Endothelial cell of umbilical vein (primary cell): ENCODE measurements at regions not wholly inside any gene's neighbourhood (a gene's known extent, or its start where the extent isn't known, plus 50 kb on each side); places are given as distances from the start of the nearest gene placed in this dataset.

Source experiments
- BruUV-seq: library from RNA; stranded (reverse); fragments of 400-500 nt; replicated peaks from 2 replicates; lab custom pipeline; 2021; lab: Mats Ljungman, UMichigan
- CTCF ChIA-PET: fragments of 300-600, 350-600 bp; sonication (Branson Sonifier 250); formaldehyde crosslinking; loops from one replicate; lab custom pipeline; 2021; ENCODE audit warnings: antibody characterized with exemption, inconsistent platforms; lab: Charles Lee
- POLR2A ChIA-PET: fragments of 300-600, 350-600 bp; sonication (Branson Sonifier 250); formaldehyde crosslinking; loops from one replicate; lab custom pipeline; 2021; ENCODE audit warnings: antibody characterized with exemption, inconsistent platforms; lab: Charles Lee
- DNase-seq: peaks from one replicate; pipeline ENCODE4 v3.0.0-alpha.2; 2011; ENCODE audit warnings: low read depth, low spot score
- FAIRE-seq: peaks from 2 replicates; lab custom pipeline; 2011; peaks lifted over from hg19 to GRCh38; lab: Jason Lieb, UNC
- H2AFZ ChIP-seq: 2 replicates; pipeline ENCODE4 v1.6.0; 2012; ENCODE audit warnings: low read depth, low read length, control low read depth, inconsistent platforms
- H3K27ac ChIP-seq: 2 replicates; pipeline ENCODE4 v1.5.1; 2011; ENCODE audit warnings: low read depth, mild to moderate bottlenecking, control low read depth, low read length, moderate library complexity; ENCODE audit not compliant: insufficient read depth
- H3K27me3 ChIP-seq, 2 experiments: 2 replicates each; pipeline versions ENCODE4 v1.6.0 to v1.6.1; 2011; ENCODE audit warnings: low read length in 2 of 2, mixed read lengths in 1 of 2; ENCODE audit not compliant: control insufficient read depth in 2 of 2, insufficient read depth in 2 of 2
- H3K36me3 ChIP-seq, 2 experiments: 2 replicates in 1 of 2; 3 replicates in 1 of 2; pipeline ENCODE4 v1.5.1; 2011; ENCODE audit warnings: low read length in 2 of 2, mild to moderate bottlenecking in 1 of 2, moderate library complexity in 1 of 2; ENCODE audit not compliant: control insufficient read depth in 2 of 2, insufficient read depth in 2 of 2; ENCODE audit errors: extremely low read depth in 1 of 2
- H3K4me1 ChIP-seq: 3 replicates; pipeline ENCODE4 v1.5.1; 2011; ENCODE audit warnings: mild to moderate bottlenecking, low read length; ENCODE audit not compliant: control insufficient read depth, insufficient read depth; ENCODE audit errors: extremely low read depth
- H3K4me2 ChIP-seq: 2 replicates; pipeline ENCODE4 v1.6.1; 2011; ENCODE audit warnings: low read length, control low read depth, mixed read lengths; ENCODE audit not compliant: insufficient read depth
- H3K4me3 ChIP-seq, 3 experiments: fragments of 200-600 bp in 1 of 3; sonication (generic), shearing (Covaris generic) in 1 of 3; replicated peaks in 1 of 3; 2 replicates each; pipeline ENCODE4 v1.5.1; 2011 to 2016; ENCODE audit warnings: control low read depth in 3 of 3, low read length in 3 of 3, mild to moderate bottlenecking in 2 of 3, inconsistent platforms in 1 of 3, low read depth in 1 of 3, moderate library complexity in 1 of 3; ENCODE audit not compliant: insufficient read depth in 1 of 3
- H3K79me2 ChIP-seq: 2 replicates; pipeline ENCODE4 v1.6.0; 2012; ENCODE audit warnings: low read length, inconsistent platforms; ENCODE audit not compliant: control insufficient read depth, insufficient read depth
- H3K9ac ChIP-seq: replicated peaks from 2 replicates; pipeline ENCODE3; 2011; ENCODE audit warnings: low read length, control low read depth; ENCODE audit not compliant: insufficient read depth; ENCODE audit errors: extremely low read depth
- H3K9me1 ChIP-seq: replicated peaks from 3 replicates; pipeline ENCODE4 v1.6.0; 2011; ENCODE audit warnings: mild to moderate bottlenecking, low read length; ENCODE audit not compliant: control insufficient read depth, insufficient read depth; ENCODE audit errors: extremely low read depth
- H3K9me3 ChIP-seq: replicated peaks from 2 replicates; pipeline ENCODE4 v1.5.1; 2012; ENCODE audit warnings: low read length, inconsistent platforms; ENCODE audit not compliant: control insufficient read depth, insufficient read depth
- H4K20me1 ChIP-seq: replicated peaks from 2 replicates; pipeline ENCODE3; 2011; ENCODE audit warnings: mild to moderate bottlenecking, low read length; ENCODE audit not compliant: control insufficient read depth, insufficient read depth; ENCODE audit errors: extremely low read depth
- EZH2 ChIP-seq: IDR thresholded peaks from 2 replicates; pipeline ENCODE4 v1.6.1; 2012; ENCODE audit warnings: borderline replicate concordance, low read depth, mild to moderate bottlenecking, moderate library complexity, low read length, inconsistent platforms; ENCODE audit not compliant: severe bottlenecking
- GATA2 ChIP-seq: IDR thresholded peaks from 2 replicates; pipeline ENCODE4 v1.7.0; 2011; ENCODE audit warnings: low read depth, mild to moderate bottlenecking, moderate library complexity, mixed read lengths, low read length; ENCODE audit not compliant: insufficient read length, insufficient read depth
- JUN ChIP-seq: IDR thresholded peaks from 2 replicates; pipeline ENCODE4 v1.6.1; 2011; ENCODE audit warnings: borderline replicate concordance, low read depth; ENCODE audit not compliant: insufficient read length, insufficient read depth
- MYC ChIP-seq: IDR thresholded peaks from one replicate; pipeline ENCODE4 v1.6.1; 2011; ENCODE audit warnings: mild to moderate bottlenecking, low read depth, low read length
- POLR2A ChIP-seq: IDR thresholded peaks from 2 replicates; pipeline ENCODE4 v1.6.1; 2012; ENCODE audit warnings: low read depth, mild to moderate bottlenecking, control low read depth, low read length
- POLR2AphosphoS5 ChIP-seq: IDR thresholded peaks from 2 replicates; pipeline ENCODE4 v1.6.1; 2012; ENCODE audit warnings: low read depth, mild to moderate bottlenecking, control low read depth, low read length, moderate library complexity; ENCODE audit not compliant: insufficient read depth
- dilution Hi-C: fragments of 300-500 bp; cut with MboI; formaldehyde crosslinking; loops from one replicate; pipeline ENCODE4 v1.15.0; 2019; ENCODE audit warnings: low sequenced_read_pairs; ENCODE audit not compliant: extremely low pct_ligation_motif_present
- intact Hi-C: fragments of 100-400 bp; cut with micrococcal nuclease; formaldehyde crosslinking; loops from one replicate; pipeline ENCODE4 v1.10.0; 2022
- TF ChIP-seq, protein P1 (sequence below): IDR thresholded peaks from 2 replicates; pipeline ENCODE4 v1.6.1; 2011; ENCODE audit not compliant: insufficient read depth, insufficient read length
- TF ChIP-seq, protein P2 (sequence below), 2 donors: IDR thresholded peaks; 1 replicate in 1 of 2; 2 replicates in 1 of 2; pipeline ENCODE4 v1.5.1; 2011; ENCODE audit warnings: low read length in 2 of 2, mild to moderate bottlenecking in 2 of 2, moderate library complexity in 2 of 2, control low read depth in 1 of 2, inconsistent platforms in 1 of 2, low read depth in 1 of 2; ENCODE audit not compliant: insufficient read depth in 1 of 2; ENCODE audit errors: extremely low read depth in 1 of 2

DNA sequence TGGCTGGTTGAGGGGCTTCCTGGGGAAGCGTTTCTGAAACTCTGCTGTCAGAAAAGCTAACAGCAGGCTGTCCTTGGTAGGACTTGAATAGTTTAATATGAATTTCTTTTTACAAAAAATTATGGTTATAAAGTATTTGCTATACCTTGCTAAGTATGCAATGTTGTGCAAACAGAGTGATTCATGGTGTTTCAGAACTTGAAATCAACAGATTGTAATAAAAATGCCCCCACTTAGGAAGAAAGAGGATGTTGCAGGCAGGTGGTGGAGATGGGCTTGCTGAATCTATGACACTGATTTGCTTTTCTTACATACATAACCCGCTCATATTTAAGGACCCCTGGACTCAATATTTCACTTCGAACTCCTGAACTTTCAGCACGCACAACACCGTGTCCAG is 211.6 kb downstream of the THBS2 start:
- no peaks in the 10 kb centered on the region for H3K27me3 ChIP-seq
- ChIA-PET CTCF (no interaction called here), POLR2A (no interaction called here)
- dilution Hi-C loops: no loop called here
- H3K4me2 ChIP-seq: no peak overlapping the region
- DNase-seq (no peak), FAIRE-seq (no peak)
- no peaks in the 10 kb centered on the region for H3K4me1 ChIP-seq
- intact Hi-C loops: no loop called here
- TF ChIP-seq GATA2: no peak
- no peak for TF ChIP-seq MYC
- TF ChIP-seq, protein P1, sequence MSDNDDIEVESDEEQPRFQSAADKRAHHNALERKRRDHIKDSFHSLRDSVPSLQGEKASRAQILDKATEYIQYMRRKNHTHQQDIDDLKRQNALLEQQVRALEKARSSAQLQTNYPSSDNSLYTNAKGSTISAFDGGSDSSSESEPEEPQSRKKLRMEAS: no peak
- no peak for TF ChIP-seq JUN
- no peak for TF ChIP-seq POLR2A
- no peak for TF ChIP-seq POLR2AphosphoS5
- TF ChIP-seq, protein P2, sequence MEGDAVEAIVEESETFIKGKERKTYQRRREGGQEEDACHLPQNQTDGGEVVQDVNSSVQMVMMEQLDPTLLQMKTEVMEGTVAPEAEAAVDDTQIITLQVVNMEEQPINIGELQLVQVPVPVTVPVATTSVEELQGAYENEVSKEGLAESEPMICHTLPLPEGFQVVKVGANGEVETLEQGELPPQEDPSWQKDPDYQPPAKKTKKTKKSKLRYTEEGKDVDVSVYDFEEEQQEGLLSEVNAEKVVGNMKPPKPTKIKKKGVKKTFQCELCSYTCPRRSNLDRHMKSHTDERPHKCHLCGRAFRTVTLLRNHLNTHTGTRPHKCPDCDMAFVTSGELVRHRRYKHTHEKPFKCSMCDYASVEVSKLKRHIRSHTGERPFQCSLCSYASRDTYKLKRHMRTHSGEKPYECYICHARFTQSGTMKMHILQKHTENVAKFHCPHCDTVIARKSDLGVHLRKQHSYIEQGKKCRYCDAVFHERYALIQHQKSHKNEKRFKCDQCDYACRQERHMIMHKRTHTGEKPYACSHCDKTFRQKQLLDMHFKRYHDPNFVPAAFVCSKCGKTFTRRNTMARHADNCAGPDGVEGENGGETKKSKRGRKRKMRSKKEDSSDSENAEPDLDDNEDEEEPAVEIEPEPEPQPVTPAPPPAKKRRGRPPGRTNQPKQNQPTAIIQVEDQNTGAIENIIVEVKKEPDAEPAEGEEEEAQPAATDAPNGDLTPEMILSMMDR (IDR thresholded peaks at IDR 0.05; ENCODE audit: extremely low read depth in 1 of 2, insufficient read depth in 1 of 2, low read depth in 1 of 2, low read length in 2 of 2): no peak
- no peak overlapping the region for H3K9ac ChIP-seq
- no TSS peak for BruUV-seq
- H3K27ac ChIP-seq: no peak overlapping the region
- H3K36me3 ChIP-seq: no peaks in the 10 kb centered on the region
- no peaks in the 10 kb centered on the region for H3K9me3 ChIP-seq
- H3K9me1 ChIP-seq: no peaks in the 10 kb centered on the region
- no peak overlapping the region for H2AFZ ChIP-seq
- no peaks in the 10 kb centered on the region for H3K79me2 ChIP-seq
- no peak overlapping the region for H3K4me3 ChIP-seq
- H4K20me1 ChIP-seq: no peaks in the 10 kb centered on the region

DNA sequence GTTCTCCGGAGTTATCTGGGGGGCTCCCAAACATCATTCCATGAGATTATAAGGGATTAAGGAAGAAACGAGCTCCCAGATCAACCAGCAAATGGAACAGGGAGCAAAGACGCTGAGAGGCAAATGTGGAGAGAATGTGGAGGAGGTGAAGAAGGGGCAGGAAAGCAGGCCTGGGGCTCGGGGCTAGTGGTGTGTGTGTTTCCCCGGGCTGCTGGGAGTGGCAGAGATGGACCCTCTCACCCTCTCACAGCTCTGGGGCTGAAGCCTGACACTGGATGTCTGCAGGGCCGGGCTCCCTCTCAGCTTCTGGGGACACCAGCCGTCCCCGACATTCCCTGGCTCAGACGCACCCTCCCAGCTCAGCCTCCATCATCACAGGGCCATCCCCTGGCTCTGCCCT is 212.6 kb downstream of the THBS2 start:
- no peak for DNase-seq
- Histone ChIP-seq H4K20me1 (no peaks in the 10 kb centered on the region), H3K4me2 (no peak overlapping the region), H3K4me3 (no peak overlapping the region), H3K9ac (no peak overlapping the region), H3K9me1 (no peaks in the 10 kb centered on the region), H3K79me2 (no peaks in the 10 kb centered on the region), H3K27me3 (no peaks in the 10 kb centered on the region), H2AFZ (no peak overlapping the region), H3K4me1 (no peaks in the 10 kb centered on the region), H3K27ac (no peak overlapping the region), H3K9me3 (no peaks in the 10 kb centered on the region), H3K36me3 (no peaks in the 10 kb centered on the region)
- intact Hi-C loops: no loop called here
- dilution Hi-C loops: no loop called here
- ChIA-PET POLR2A (no interaction called here), CTCF (no interaction called here)
- TF ChIP-seq EZH2: no peak
- TF ChIP-seq, protein P2 (IDR thresholded peaks at IDR 0.05; ENCODE audit: extremely low read depth in 1 of 2, insufficient read depth in 1 of 2, low read depth in 1 of 2, low read length in 2 of 2): no peak
- TF ChIP-seq, protein P1: no peak
- no peak for FAIRE-seq
- BruUV-seq: no TSS peak
